GM21381 (cell line): ENCODE measurements at regions not wholly inside any gene's neighbourhood (a gene's known extent, or its start where the extent isn't known, plus 50 kb on each side); places are given as distances from the start of the nearest gene placed in this dataset.

Experiments
- ATAC-seq: cut with Tn5 transposase; IDR thresholded peaks from one replicate; pipeline ENCODE4 v1.9.1; 2021; ENCODE audit warnings: mild to moderate bottlenecking, moderate library complexity; ENCODE audit not compliant: unreplicated experiment

- no peak for ATAC-seq
Observed at GRCh38 chr3:69579306-69580041, 159.8 kb upstream of the MITF start.

DNA sequence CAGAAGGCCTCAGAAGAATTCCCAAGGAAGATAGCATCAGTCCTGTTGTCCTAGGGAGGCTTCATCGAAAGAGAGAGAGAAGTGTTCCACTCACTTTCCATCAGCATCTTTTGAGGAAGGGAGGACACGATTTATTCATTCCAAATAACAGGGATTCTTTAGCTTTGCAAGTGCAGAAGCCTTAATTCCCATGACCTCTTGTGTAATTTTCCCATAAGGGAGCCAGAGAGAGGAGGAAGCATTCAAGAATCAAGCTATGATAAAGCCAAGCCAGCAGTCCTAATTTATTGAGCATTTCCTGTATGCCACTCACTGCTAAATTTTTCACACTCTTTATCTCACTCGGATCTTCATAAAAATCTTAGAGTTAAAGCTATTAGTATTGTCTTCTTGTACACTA lies 169.7 kb upstream of the MITF start:
- ATAC-seq = no peak

GRCh38 chr3:69568951-69569350 lies 170.3 kb upstream of the MITF start:
- ATAC-seq = no peak

GRCh38 chr3:69568458-69568857 lies 170.8 kb upstream of the MITF start:
- no peak for ATAC-seq

- no peak for ATAC-seq
Observed at GRCh38 chr3:69567710-69568052, 171.6 kb upstream of the MITF start.

DNA sequence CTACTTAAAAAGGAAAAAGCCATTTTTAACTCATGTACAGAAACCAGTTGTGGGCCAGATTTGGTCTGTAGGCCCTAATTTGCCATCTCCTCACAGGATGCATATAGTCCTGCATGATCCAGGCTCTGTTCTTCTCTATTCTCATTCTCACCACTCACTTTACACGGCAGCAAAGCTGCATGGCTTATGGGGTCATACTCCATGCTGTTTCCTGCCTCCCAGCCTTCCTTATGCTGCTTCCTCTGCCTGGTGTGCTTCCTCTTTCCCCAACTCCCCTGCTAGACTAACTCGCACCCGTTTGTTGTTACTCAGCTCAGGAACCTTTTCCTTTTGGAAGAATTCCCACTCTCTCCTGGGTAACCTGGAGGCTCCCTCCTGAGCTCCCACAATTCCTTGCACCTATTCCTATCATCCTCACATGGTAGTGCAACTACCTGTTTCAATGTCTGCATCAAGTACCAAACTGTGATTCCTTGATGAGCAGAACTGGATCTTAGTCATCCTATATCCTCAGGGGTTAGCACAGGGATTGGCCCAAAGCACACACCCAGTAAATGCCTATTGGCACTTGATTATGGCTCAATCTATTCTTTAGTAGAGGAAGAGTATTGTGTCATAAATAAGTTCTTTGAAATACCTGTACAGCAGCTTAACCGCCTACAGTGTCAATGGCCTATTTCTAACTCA lies 172.1 kb upstream of the MITF start:
- ATAC-seq = no peak

- no peak for ATAC-seq
Observed at GRCh38 chr3:69566275-69566674, 173.0 kb upstream of the MITF start.

DNA sequence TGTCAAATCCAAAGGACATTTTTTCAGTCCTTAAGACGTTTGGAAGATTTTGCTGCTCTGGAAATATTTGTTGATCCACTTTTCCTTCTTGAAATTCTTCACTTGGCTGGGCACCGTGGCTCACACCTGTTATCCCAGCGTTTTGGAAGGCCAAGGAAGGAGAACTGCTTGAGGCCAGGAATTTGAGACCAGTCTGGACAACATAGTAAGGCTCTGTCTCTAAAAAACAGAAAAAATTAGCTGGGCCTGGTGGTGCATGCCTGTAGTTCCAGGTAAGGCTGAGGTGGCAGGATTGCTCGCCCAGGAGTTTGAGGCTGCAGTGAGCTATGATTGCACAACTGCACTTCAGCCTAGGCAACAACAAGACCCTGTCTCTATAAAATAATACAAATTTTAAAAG lies 173.9 kb upstream of the MITF start:
- no peak for ATAC-seq

GRCh38 chr3:69563981-69564380 lies 175.3 kb upstream of the MITF start:
- ATAC-seq = no peak

DNA sequence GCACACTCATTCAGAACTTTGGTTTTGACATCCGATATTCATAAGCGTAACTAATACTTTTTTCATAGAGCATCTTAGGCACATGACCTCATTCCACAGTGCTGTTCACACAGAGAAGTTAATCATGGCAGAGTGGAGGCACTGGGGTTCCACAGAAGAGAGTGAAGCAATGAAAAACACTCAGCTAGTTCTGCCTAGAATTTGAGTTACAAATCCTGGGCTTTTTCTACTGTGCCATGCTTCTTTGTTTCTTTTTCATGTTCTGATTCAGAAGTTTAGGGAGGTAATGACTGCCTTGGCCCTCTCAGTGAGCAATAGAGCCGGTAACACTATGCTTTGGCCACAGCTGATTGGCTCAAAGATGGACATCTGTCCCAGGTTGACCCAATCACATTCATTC lies 176.1 kb upstream of the MITF start:
- ATAC-seq = no peak

DNA sequence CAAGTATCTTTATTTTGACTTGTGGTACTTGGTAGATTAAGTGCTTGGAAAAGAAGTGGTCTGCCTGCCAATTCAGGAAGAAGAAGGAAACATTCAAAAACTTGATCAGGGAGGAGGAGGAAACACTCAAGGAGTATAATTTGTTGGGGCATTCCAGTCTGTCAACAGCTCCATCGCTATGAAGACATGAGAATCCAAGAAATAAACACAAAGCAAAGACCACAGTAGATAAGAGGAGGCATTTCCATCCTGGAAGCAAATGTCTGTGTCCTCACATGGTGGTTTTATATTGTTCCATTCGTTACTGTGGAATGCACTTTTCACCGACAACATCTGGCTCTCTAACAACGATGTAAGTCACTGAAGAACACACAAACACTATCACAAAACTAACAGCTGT lies 176.1 kb upstream of the FRMD4B start:
- no peak for ATAC-seq

GRCh38 chr3:69560818-69561217 lies 174.9 kb upstream of the FRMD4B start:
- ATAC-seq = no peak

GRCh38 chr3:69560116-69560515 lies 174.2 kb upstream of the FRMD4B start:
- no peak for ATAC-seq

DNA sequence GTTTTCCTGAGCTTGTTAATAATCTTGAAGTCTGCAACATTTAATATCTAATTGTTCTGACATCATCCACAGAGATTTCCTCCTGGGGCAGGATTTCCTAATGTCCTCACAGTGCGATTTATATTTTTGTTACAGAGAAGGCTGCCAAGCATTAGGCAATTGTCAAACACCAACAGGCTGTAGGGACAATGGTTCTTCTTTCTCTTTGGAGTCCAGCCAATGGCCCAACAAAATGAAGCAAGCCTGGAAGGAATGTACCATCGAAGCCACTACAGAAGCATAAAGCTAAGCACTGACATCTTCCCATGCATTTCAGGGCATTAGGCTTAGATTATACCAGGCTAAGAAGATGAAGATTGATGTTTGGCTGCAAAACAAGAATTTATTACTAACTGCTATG lies 173.0 kb upstream of the FRMD4B start:
- no peak for ATAC-seq

GRCh38 chr3:69554576-69554975 lies 168.7 kb upstream of the FRMD4B start:
- ATAC-seq = no peak

DNA sequence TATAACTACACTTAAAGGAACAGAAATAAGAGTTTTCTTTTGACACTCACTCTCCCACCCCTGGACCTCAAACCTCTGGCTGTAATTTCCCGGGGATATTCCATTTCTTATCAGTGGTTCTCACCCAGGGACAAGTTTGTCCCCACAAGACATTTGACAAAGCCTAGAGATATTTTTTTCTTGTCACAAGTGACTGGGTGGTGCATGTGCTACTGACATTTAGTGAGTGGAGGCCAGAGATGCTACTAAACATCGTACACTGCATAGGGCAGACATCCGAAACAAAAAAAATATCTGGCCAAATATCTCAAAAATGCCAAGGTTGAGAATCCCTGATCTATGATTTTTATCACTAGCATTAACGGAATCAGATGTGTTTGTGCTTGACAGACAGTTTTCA lies 168.0 kb upstream of the FRMD4B start:
- no peak for ATAC-seq

GRCh38 chr3:69547461-69547880 lies 161.6 kb upstream of the FRMD4B start:
- ATAC-seq = no peak

- ATAC-seq = no peak
Observed at GRCh38 chr3:69542805-69543429, 157.0 kb upstream of the FRMD4B start.

DNA sequence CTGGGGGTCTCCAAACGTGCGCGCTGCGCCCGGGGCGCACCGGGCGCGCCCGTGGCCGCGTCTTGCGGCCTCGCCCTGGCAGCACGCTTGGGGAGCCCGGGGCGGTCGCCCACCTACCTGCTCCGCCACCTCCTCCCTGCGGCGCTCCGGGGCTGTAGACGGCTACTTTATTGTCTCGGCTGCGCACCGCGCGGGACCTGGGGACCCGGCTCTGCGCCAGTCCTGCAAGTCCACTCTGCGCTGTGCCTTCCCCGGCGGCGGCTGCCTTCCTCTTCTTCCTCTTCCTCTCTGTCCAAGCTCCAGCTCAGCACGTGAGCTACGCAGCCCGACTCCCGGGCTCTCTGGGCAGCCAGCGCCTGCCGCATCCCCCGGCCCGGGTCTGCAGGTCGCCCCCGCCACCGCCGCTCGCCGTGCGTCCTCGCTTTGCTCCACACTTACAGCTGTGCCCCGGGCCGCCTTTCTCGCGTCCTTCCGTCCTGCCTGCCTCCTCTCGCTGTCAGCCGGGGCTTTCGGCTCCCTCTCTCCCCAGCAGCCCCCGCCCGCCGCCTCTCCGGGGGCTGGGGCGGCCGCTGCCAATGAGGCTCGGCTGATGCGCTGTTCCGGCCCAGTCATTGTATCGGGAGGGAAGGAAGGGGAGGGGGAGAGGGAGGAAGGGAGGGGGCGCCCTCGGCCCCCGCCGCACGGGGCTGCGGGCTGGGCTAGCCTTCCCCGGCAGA lies 156.4 kb upstream of the FRMD4B start:
- no peak for ATAC-seq

GRCh38 chr3:69541711-69542088 lies 155.8 kb upstream of the FRMD4B start:
- ATAC-seq = no peak

- ATAC-seq = no peak
Observed at GRCh38 chr3:69540706-69541581, 155.1 kb upstream of the FRMD4B start.
